Peyer's patch (tissue), 4 donors: ENCODE measurements at regions not wholly inside any gene's neighbourhood (a gene's known extent, or its start where the extent isn't known, plus 50 kb on each side); places are given as distances from the start of the nearest gene placed in this dataset.

Source experiments
- DNase-seq, 3 donors: peaks; one replicate each; pipeline ENCODE4 v3.0.0-alpha.2; 2017 to 2019
- H3K27ac ChIP-seq, 4 donors: fragments of 200-600 bp; sonication (generic); one replicate each; pipeline ENCODE4 v1.5.1; 2016 to 2019
- H3K27me3 ChIP-seq, 2 donors: fragments of 200-600 bp; sonication (generic); one replicate each; pipeline ENCODE4 v1.5.1; 2019
- H3K36me3 ChIP-seq, 3 donors: fragments of 200-600 bp; sonication (generic); one replicate each; pipeline ENCODE4 v1.5.1; 2016 to 2019
- H3K4me1 ChIP-seq, 4 donors: fragments of 200-600 bp; sonication (generic); one replicate each; pipeline ENCODE4 v1.5.1; 2016 to 2019
- H3K4me3 ChIP-seq, 4 donors: fragments of 200-600 bp; sonication (generic); 1 replicate in 3 of 4; 2 replicates in 1 of 4; pipeline ENCODE4 v1.5.1; 2016 to 2019; ENCODE audit warnings: mild to moderate bottlenecking in 1 of 4
- H3K9me3 ChIP-seq, 4 donors: fragments of 200-600 bp; sonication (generic); one replicate each; pipeline ENCODE4 v1.5.1; 2016 to 2019; ENCODE audit warnings: mild to moderate bottlenecking in 1 of 4
- POLR2A ChIP-seq, 2 donors: fragments of 450-650 bp; IDR thresholded peaks; one replicate each; pipeline ENCODE4 v1.5.1; 2017; ENCODE audit warnings: antibody characterized with exemption in 2 of 2, mild to moderate bottlenecking in 2 of 2, moderate library complexity in 2 of 2
- TF ChIP-seq, protein P1 (sequence below), 6 experiments: fragments of 450-650 bp in 4 of 6; fragments of 200-600 bp in 2 of 6; sonication (generic) in 1 of 6; IDR thresholded peaks; one replicate each; pipeline ENCODE4 v1.5.1; 2017 to 2019; ENCODE audit warnings: antibody characterized with exemption in 6 of 6, mild to moderate bottlenecking in 3 of 6, moderate library complexity in 1 of 6

- Histone ChIP-seq H3K4me3 (no peak overlapping the region), H3K27me3 (no peaks in the 10 kb centered on the region), H3K9me3 (no peaks in the 10 kb centered on the region), H3K27ac (no peak overlapping the region), H3K4me1 (no peaks in the 10 kb centered on the region), H3K36me3 (no peaks in the 10 kb centered on the region)
- TF ChIP-seq, protein P1, sequence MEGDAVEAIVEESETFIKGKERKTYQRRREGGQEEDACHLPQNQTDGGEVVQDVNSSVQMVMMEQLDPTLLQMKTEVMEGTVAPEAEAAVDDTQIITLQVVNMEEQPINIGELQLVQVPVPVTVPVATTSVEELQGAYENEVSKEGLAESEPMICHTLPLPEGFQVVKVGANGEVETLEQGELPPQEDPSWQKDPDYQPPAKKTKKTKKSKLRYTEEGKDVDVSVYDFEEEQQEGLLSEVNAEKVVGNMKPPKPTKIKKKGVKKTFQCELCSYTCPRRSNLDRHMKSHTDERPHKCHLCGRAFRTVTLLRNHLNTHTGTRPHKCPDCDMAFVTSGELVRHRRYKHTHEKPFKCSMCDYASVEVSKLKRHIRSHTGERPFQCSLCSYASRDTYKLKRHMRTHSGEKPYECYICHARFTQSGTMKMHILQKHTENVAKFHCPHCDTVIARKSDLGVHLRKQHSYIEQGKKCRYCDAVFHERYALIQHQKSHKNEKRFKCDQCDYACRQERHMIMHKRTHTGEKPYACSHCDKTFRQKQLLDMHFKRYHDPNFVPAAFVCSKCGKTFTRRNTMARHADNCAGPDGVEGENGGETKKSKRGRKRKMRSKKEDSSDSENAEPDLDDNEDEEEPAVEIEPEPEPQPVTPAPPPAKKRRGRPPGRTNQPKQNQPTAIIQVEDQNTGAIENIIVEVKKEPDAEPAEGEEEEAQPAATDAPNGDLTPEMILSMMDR (IDR thresholded peaks at IDR 0.05) = no peak
- TF ChIP-seq POLR2A (IDR thresholded peaks at IDR 0.05) = no peak
- no peak for DNase-seq
Observed at GRCh38 chr1:227396539-227397353, 78.5 kb upstream of the CDC42BPA start.

DNA sequence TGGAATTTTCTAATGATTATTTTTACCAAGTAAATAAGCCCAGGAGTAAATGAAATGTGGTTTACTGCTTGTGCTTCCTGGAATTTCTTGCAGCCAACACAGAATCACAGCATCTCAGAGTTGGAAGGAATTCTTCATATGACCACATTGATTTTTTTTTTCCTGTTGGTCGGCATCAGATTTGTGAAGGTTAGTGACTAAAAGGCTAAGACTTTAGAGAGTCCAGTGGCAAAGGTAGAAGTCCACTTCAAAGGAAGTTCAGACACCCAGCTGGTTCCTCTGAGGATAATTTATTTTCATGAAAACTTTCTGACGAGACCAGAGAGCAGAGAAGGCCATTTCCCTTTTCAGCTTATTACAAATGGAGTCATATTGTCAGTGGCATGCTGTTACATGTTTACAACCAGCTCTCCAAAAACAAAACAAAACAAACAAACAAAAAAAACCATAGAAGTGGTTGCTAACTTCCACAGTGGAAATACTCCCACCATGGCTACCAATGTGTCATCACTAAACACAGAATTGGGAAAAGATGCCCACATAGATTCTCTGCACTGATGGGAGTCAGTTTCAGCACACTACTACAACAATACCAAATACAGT, 77.2 kb upstream of the CDC42BPA start:
- H3K9me3 ChIP-seq = no peaks in the 10 kb centered on the region
- H3K4me1 ChIP-seq = no peaks in the 10 kb centered on the region
- no peaks in the 10 kb centered on the region for H3K27me3 ChIP-seq
- TF ChIP-seq, protein P1 (IDR thresholded peaks at IDR 0.05) = no peak
- TF ChIP-seq POLR2A (IDR thresholded peaks at IDR 0.05) = no peak
- H3K27ac ChIP-seq = no peak overlapping the region
- H3K36me3 ChIP-seq = no peaks in the 10 kb centered on the region
- no peak overlapping the region for H3K4me3 ChIP-seq
- DNase-seq = no peak

GRCh38 chr1:227392984-227393764, 74.9 kb upstream of the CDC42BPA start:
- TF ChIP-seq POLR2A (IDR thresholded peaks at IDR 0.05) = no peak
- TF ChIP-seq, protein P1 (IDR thresholded peaks at IDR 0.05) = no peak
- no peak overlapping the region for H3K4me3 ChIP-seq

DNA sequence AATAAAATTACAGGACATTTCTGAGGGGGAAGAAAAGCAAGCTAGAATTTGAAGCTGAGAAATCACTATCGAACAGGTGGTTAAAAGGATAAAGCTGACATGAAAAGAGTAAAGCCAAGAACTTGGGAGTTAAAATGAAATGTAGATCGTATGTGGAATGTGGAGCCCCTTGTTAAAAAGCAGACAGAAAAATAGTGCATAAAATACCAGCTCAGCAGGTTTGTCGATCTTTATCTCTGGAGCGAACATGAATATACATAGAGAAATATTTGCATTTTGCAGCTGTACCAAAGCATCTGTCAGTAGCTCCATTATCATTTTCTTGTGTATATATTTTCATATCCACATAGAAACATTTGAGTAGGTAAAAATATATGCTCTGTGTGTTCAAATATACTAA, 73.6 kb upstream of the CDC42BPA start:
- DNase-seq = no peak
- Histone ChIP-seq H3K4me1 (no peaks in the 10 kb centered on the region), H3K27ac (no peak overlapping the region), H3K36me3 (no peaks in the 10 kb centered on the region), H3K4me3 (no peak overlapping the region), H3K27me3 (no peaks in the 10 kb centered on the region), H3K9me3 (no peaks in the 10 kb centered on the region)
- TF ChIP-seq, protein P1 (IDR thresholded peaks at IDR 0.05) = no peak

More at GRCh38 chr1:227392984-227393764, 74.9 kb upstream of the CDC42BPA start:
- Histone ChIP-seq H3K27me3 (no peaks in the 10 kb centered on the region), H3K36me3 (no peaks in the 10 kb centered on the region), H3K27ac (no peak overlapping the region), H3K9me3 (no peaks in the 10 kb centered on the region), H3K4me1 (no peaks in the 10 kb centered on the region)
- DNase-seq = no peak

DNA sequence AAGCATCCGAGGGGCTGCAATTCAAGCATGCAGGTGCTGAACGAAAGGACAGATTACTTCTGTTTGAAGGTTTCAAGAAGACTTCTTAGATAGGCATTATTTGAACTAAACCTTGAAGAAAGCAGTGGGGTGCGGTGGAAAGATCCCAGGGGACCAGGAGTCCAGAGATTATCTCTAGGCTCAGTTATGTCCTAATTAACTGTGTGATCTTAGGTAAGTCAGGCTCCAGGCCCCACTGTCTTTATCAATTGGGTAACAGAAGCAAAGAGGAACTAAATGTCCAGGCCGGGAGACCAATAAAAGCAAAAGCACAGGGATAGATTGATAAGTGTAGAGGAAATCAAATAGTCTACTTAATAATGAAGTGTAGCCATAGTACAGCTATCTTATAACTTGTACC, 72.9 kb upstream of the CDC42BPA start:
- Histone ChIP-seq H3K27ac (no peak overlapping the region), H3K27me3 (no peaks in the 10 kb centered on the region), H3K36me3 (no peaks in the 10 kb centered on the region), H3K4me1 (no peaks in the 10 kb centered on the region), H3K9me3 (no peaks in the 10 kb centered on the region), H3K4me3 (no peak overlapping the region)
- TF ChIP-seq, protein P1 (IDR thresholded peaks at IDR 0.05) = no peak
- no peak for TF ChIP-seq POLR2A (IDR thresholded peaks at IDR 0.05)
- DNase-seq = no peak
